ENCODE measurements at regions not wholly inside any gene's neighbourhood (a gene's known extent, or its start where the extent isn't known, plus 50 kb on each side); places are given as distances from the start of the nearest gene placed in this dataset.

DNA sequence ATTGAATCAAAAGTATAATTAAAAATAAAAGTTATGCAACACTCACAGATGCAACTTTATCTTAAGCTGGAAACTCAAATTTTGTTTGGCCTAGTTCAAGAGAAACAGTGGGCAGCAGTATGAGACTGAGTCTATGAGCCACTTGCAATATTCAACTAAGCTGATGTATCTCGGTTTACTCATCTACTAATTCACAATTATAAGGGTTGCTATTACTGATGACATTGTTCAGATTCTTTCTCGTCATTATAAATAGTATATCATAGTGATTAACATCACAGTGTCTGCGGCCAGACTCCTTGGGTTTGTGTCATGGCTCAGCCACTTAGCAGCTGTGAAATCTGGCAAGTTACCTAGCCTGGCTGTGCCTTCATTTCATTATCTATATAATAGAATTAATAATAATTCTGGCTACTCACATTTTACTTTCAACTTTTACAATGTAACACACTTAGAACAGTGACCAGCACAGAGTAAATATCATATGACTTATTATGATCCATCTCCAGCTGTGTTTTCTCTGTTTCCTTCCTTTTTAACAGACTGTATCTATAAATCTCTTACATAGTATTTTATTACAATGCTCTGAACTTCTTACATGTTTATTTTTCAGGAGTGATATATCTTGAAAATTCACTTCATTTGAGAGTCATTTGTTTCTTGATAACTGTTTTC is 194.3 kb upstream of the RGS18 start (continued):
- TF ChIP-seq, protein P1, sequence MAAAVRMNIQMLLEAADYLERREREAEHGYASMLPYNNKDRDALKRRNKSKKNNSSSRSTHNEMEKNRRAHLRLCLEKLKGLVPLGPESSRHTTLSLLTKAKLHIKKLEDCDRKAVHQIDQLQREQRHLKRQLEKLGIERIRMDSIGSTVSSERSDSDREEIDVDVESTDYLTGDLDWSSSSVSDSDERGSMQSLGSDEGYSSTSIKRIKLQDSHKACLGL (CRISPR knock-in tag; IDR thresholded peaks at IDR 0.05) = no peak
- no peak for TF ChIP-seq FOXA1 (IDR thresholded peaks at IDR 0.05)
- TF ChIP-seq FOXA1 (CRISPR knock-in tag; IDR thresholded peaks at IDR 0.05) = no peak
- TF ChIP-seq RARA (CRISPR knock-in tag; IDR thresholded peaks at IDR 0.05) = no peak
- no peak for TF ChIP-seq ATF6 (CRISPR knock-in tag; conservative IDR thresholded peaks at IDR 0.05)
- TF ChIP-seq RERE (CRISPR knock-in tag; IDR thresholded peaks at IDR 0.05; ENCODE audit: low read depth) = no peak
- TF ChIP-seq HMGA1 (CRISPR knock-in tag; conservative IDR thresholded peaks at IDR 0.05) = no peak
- no peak for TF ChIP-seq KAT7 (CRISPR knock-in tag; IDR thresholded peaks at IDR 0.05; ENCODE audit: borderline replicate concordance)
- TF ChIP-seq JARID2 (CRISPR knock-in tag; IDR thresholded peaks at IDR 0.05; ENCODE audit: insufficient replicate concordance) = no peak
- TF ChIP-seq, protein P2, sequence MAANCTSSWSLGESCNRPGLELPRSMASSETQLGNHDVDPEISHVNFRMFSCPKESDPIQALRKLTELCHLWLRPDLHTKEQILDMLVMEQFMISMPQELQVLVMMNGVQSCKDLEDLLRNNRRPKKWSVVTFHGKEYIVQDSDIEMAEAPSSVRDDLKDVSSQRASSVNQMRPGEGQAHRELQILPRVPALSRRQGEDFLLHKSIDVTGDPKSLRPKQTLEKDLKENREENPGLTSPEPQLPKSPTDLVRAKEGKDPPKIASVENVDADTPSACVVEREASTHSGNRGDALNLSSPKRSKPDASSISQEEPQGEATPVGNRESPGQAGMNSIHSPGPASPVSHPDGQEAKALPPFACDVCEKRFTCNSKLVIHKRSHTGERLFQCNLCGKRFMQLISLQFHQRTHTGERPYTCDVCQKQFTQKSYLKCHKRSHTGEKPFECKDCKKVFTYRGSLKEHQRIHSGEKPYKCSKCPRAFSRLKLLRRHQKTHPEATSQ (CRISPR knock-in tag; IDR thresholded peaks at IDR 0.05; ENCODE audit: borderline replicate concordance) = no peak
- no peak for TF ChIP-seq ZNF879 (CRISPR knock-in tag; IDR thresholded peaks at IDR 0.05)

Measured in HepG2 (cell line).